T-helper 1 cell (primary cell): ENCODE measurements at regions not wholly inside any gene's neighbourhood (a gene's known extent, or its start where the extent isn't known, plus 50 kb on each side); places are given as distances from the start of the nearest gene placed in this dataset.
"Not testable (repeated sequence)": the region's sequence is repeated elsewhere in the genome, so short reads cannot be mapped to it uniquely, and the experiment has no call there.

Source experiments
- DNase-seq, 5 donors: peaks; one replicate each; pipeline ENCODE4 v3.0.0-alpha.2; 2012 to 2020

- not testable (repeated sequence) for DNase-seq
Observed at GRCh38 chr7:17440025-17440784, 141.8 kb downstream of the AHR start.

- DNase-seq: no peak
Observed at GRCh38 chr7:17440831-17441230, 142.4 kb downstream of the AHR start.

- no peak for DNase-seq
Observed at GRCh38 chr7:17441557-17441956, 143.1 kb downstream of the AHR start.

- no peak for DNase-seq
Observed at GRCh38 chr7:17444151-17444550, 145.7 kb downstream of the AHR start.

- DNase-seq: no peak
Observed at GRCh38 chr7:17444673-17445072, 146.2 kb downstream of the AHR start.

GRCh38 chr7:17446340-17446739, 147.9 kb downstream of the AHR start:
- DNase-seq: no peak

GRCh38 chr7:17447728-17448478, 149.5 kb downstream of the AHR start:
- no peak for DNase-seq

GRCh38 chr7:17448479-17449423, 150.3 kb downstream of the AHR start:
- DNase-seq: no peak

GRCh38 chr7:17456541-17456940, 158.1 kb downstream of the AHR start:
- DNase-seq: no peak

- no peak for DNase-seq
Observed at GRCh38 chr7:17460001-17460400, 161.5 kb downstream of the AHR start.

- DNase-seq: no peak
Observed at GRCh38 chr7:17460665-17461064, 162.2 kb downstream of the AHR start.

GRCh38 chr7:17462131-17462631, 163.7 kb downstream of the AHR start:
- DNase-seq: no peak

GRCh38 chr7:17463511-17464085, 165.1 kb downstream of the AHR start:
- no peak for DNase-seq

- no peak for DNase-seq
Observed at GRCh38 chr7:17466216-17466615, 167.8 kb downstream of the AHR start.

GRCh38 chr7:17467386-17467945, 169.0 kb downstream of the AHR start:
- no peak for DNase-seq

GRCh38 chr7:17471325-17471724, 172.9 kb downstream of the AHR start:
- no peak for DNase-seq

GRCh38 chr7:17472518-17472917, 174.1 kb downstream of the AHR start:
- DNase-seq: no peak

- no peak for DNase-seq
Observed at GRCh38 chr7:17472939-17473338, 174.5 kb downstream of the AHR start.

GRCh38 chr7:17474724-17475344, 176.4 kb downstream of the AHR start:
- no peak for DNase-seq

GRCh38 chr7:17477182-17477581, 178.7 kb downstream of the AHR start:
- no peak for DNase-seq

GRCh38 chr7:17481118-17481517, 182.7 kb downstream of the AHR start:
- DNase-seq: no peak

- DNase-seq: no peak
Observed at GRCh38 chr7:17485368-17485767, 186.9 kb downstream of the AHR start.
